T-cell (primary cell): ENCODE measurements at regions not wholly inside any gene's neighbourhood (a gene's known extent, or its start where the extent isn't known, plus 50 kb on each side); places are given as distances from the start of the nearest gene placed in this dataset.

Experiments used
- ATAC-seq, 4 experiments: fragments of 200-7000 bp in 3 of 4; fragments of 150-1000 bp in 1 of 4; cut with Tn5 transposase; replicated peaks in 1 of 4; 1 replicate in 3 of 4; 2 replicates in 1 of 4; pipeline ENCODE4 v1.10.0; 2021; ENCODE audit warnings: moderate library complexity in 3 of 4, mild to moderate bottlenecking in 2 of 4, moderate number of reproducible peaks in 1 of 4
- CTCF ChIA-PET, 2 donors: fragments of 300-600 bp; sonication (Branson Sonifier 250); formaldehyde crosslinking; loops; one replicate each; lab custom pipeline; 2022; ENCODE audit warnings: antibody characterized with exemption in 2 of 2; lab: Charles Lee
- POLR2A ChIA-PET, 2 donors: fragments of 300-600 bp; sonication (Branson Sonifier 250); formaldehyde crosslinking; loops; one replicate each; lab custom pipeline; 2022; ENCODE audit warnings: antibody characterized with exemption in 2 of 2; lab: Charles Lee
- DNase-seq, 35 experiments: peaks; one replicate each; pipeline versions ENCODE4 v3.0.0 to v3.0.0-alpha.2; 2013 to 2023
- H3K27ac ChIP-seq: one replicate; pipeline ENCODE4 v1.5.1; 2013; ENCODE audit warnings: low read length
- H3K27me3 ChIP-seq, 2 experiments: replicated peaks in 1 of 2; 1 replicate in 1 of 2; 2 replicates in 1 of 2; pipeline versions ENCODE4 v1.6.1 to v1.7.0; 2013; ENCODE audit warnings: low read length in 1 of 2, mixed read lengths in 1 of 2; ENCODE audit not compliant: control insufficient read depth in 2 of 2, insufficient read depth in 2 of 2; ENCODE audit errors: extremely low read depth in 1 of 2
- H3K36me3 ChIP-seq, 2 donors: 1 replicate in 1 of 2; 2 replicates in 1 of 2; pipeline versions ENCODE4 v1.6.1 to v1.7.0; 2013; ENCODE audit warnings: low read length in 1 of 2; ENCODE audit not compliant: control insufficient read depth in 2 of 2, insufficient read depth in 1 of 2; ENCODE audit errors: extremely low read depth in 1 of 2
- H3K4me1 ChIP-seq, 2 experiments: 1 replicate in 1 of 2; 2 replicates in 1 of 2; pipeline versions ENCODE4 v1.6.1 to v1.7.0; 2013; ENCODE audit warnings: low read length in 2 of 2, mixed read lengths in 1 of 2; ENCODE audit not compliant: insufficient read depth in 2 of 2, control insufficient read depth in 1 of 2; ENCODE audit errors: extremely low read depth in 1 of 2
- H3K4me3 ChIP-seq, 2 donors: 1 replicate in 1 of 2; 2 replicates in 1 of 2; pipeline versions ENCODE4 v1.5.1 to v1.7.0; 2013; ENCODE audit warnings: mild to moderate bottlenecking in 2 of 2, low read length in 1 of 2, moderate library complexity in 1 of 2; ENCODE audit not compliant: control insufficient read depth in 1 of 2; ENCODE audit errors: extremely low read depth in 1 of 2
- H3K9me3 ChIP-seq: 2 replicates; pipeline ENCODE4 v1.7.0; 2013
- H3K27ac Mint-ChIP-seq, 2 donors: one replicate each; pipeline ENCODE4 v1.8.0; 2020 to 2021; ENCODE audit warnings: mild to moderate bottlenecking in 2 of 2, mixed read lengths in 2 of 2
- H3K27me3 Mint-ChIP-seq, 2 donors: one replicate each; pipeline ENCODE4 v1.8.0; 2021 to 2022; ENCODE audit warnings: mixed read lengths in 2 of 2
- H3K36me3 Mint-ChIP-seq: one replicate; pipeline ENCODE4 v1.8.0; 2021; ENCODE audit warnings: mixed read lengths
- H3K4me1 Mint-ChIP-seq, 3 donors: one replicate each; pipeline ENCODE4 v1.8.0; 2020 to 2022; ENCODE audit warnings: mixed read lengths in 3 of 3, mild to moderate bottlenecking in 1 of 3
- H3K4me3 Mint-ChIP-seq, 3 donors: one replicate each; pipeline ENCODE4 v1.8.0; 2020 to 2022; ENCODE audit warnings: mild to moderate bottlenecking in 3 of 3, mixed read lengths in 3 of 3, moderate library complexity in 3 of 3
- H3K9me3 Mint-ChIP-seq, 3 donors: one replicate each; pipeline ENCODE4 v1.8.0; 2020 to 2022; ENCODE audit warnings: mixed read lengths in 3 of 3
- WGBS: methylation state at CpG from one replicate; pipeline ENCODE4 v1.1.5; 2013; ENCODE audit warnings: missing lambda C conversion rate; ENCODE audit not compliant: insufficient coverage; 5-methylcytosine and 5-hydroxymethylcytosine counted together

- no peaks in the 10 kb centered on the region for H3K27me3 Mint-ChIP-seq
- 81% methylated on average over 2 of the region's 2 CpGs for WGBS
- H3K9me3 ChIP-seq = no peaks in the 10 kb centered on the region
- CTCF ChIA-PET = no interaction called here
- H3K9me3 Mint-ChIP-seq = peaks cover 0 to 4% (median 2%) of the 10 kb centered on the region in 3 donors
- H3K27ac Mint-ChIP-seq = no peak overlapping the region
- H3K36me3 Mint-ChIP-seq = peaks cover 3% of the 10 kb centered on the region
- DNase-seq = peak in 2 of 35 experiments; percentile 12 to 17
- no peaks in the 10 kb centered on the region for H3K27me3 ChIP-seq
- no peak overlapping the region for H3K27ac ChIP-seq
- no peak overlapping the region for H3K4me3 Mint-ChIP-seq
- H3K36me3 ChIP-seq = no peaks in the 10 kb centered on the region
- peaks cover 23 to 27% of the 10 kb centered on the region in 2 experiments for H3K4me1 ChIP-seq
- ATAC-seq = no peak
- POLR2A ChIA-PET = no interaction called here
- peaks cover 57 to 65% (median 63%) of the 10 kb centered on the region in 3 donors for H3K4me1 Mint-ChIP-seq
- no peak overlapping the region for H3K4me3 ChIP-seq
Measured at GRCh38 chr13:40318366-40318765, 348.1 kb downstream of the FOXO1 start.

GRCh38 chr13:40319699-40320579 is 346.5 kb downstream of the FOXO1 start:
- Histone ChIP-seq H3K9me3 (peaks cover 2% of the 10 kb centered on the region), H3K4me1 (peaks cover 15 to 24% of the 10 kb centered on the region in 2 experiments), H3K4me3 (no peak overlapping the region), H3K27me3 (no peaks in the 10 kb centered on the region), H3K27ac (no peak overlapping the region), H3K36me3 (no peaks in the 10 kb centered on the region)
- ATAC-seq = peak in 2 of 4 experiments; percentile 52 to 53
- 82% methylated on average over 3 of the region's 3 CpGs for WGBS
- DNase-seq = peak in 1 of 35 experiments; percentile 21
- ChIA-PET CTCF (no interaction called here), POLR2A (interaction anchor here in 1 of 2 donors (0.6 kb wide), 1 partner anchor 259 kb away, joined by 3 read pairs; no protein-coding TSS in a partner anchor)
- H3K36me3 Mint-ChIP-seq = peaks cover 14% of the 10 kb centered on the region
- H3K27ac Mint-ChIP-seq = peak overlapping the region; percentile 32 to 68
- peaks cover 45 to 51% (median 48%) of the 10 kb centered on the region in 3 donors for H3K4me1 Mint-ChIP-seq
- H3K27me3 Mint-ChIP-seq = no peaks in the 10 kb centered on the region
- H3K4me3 Mint-ChIP-seq = no peak overlapping the region
- H3K9me3 Mint-ChIP-seq = peaks cover 4 to 12% (median 7%) of the 10 kb centered on the region in 3 donors

- Histone ChIP-seq H3K27ac (no peak overlapping the region), H3K4me1 (peaks cover 6 to 9% of the 10 kb centered on the region in 2 experiments), H3K9me3 (peaks cover 2% of the 10 kb centered on the region), H3K4me3 (no peak overlapping the region), H3K27me3 (no peaks in the 10 kb centered on the region), H3K36me3 (no peaks in the 10 kb centered on the region)
- ATAC-seq (no peak), DNase-seq (no peak)
- ChIA-PET CTCF (no interaction called here), POLR2A (interaction anchor here in 1 of 2 donors (0.7 kb wide), 1 partner anchor 227 kb away, joined by 3 read pairs; no protein-coding TSS in a partner anchor)
- H3K4me3 Mint-ChIP-seq = no peak overlapping the region
- H3K27ac Mint-ChIP-seq = no peak overlapping the region
- no peaks in the 10 kb centered on the region for H3K27me3 Mint-ChIP-seq
- peaks cover 3 to 18% (median 7%) of the 10 kb centered on the region in 3 donors for H3K9me3 Mint-ChIP-seq
- peaks cover 13% of the 10 kb centered on the region for H3K36me3 Mint-ChIP-seq
- peaks cover 23 to 40% (median 30%) of the 10 kb centered on the region in 3 donors for H3K4me1 Mint-ChIP-seq
Measured at GRCh38 chr13:40328091-40328490, 338.4 kb downstream of the FOXO1 start.

- ChIA-PET CTCF (interaction anchor here in 1 of 2 donors (0.6 kb wide), 1 partner anchor 580 kb away, joined by 4 read pairs; no protein-coding TSS in a partner anchor), POLR2A (no interaction called here)
- H3K27me3 Mint-ChIP-seq = no peaks in the 10 kb centered on the region
- Histone ChIP-seq H3K36me3 (no peaks in the 10 kb centered on the region), H3K4me1 (peaks cover 6 to 9% of the 10 kb centered on the region in 2 experiments), H3K27ac (no peak overlapping the region), H3K4me3 (no peak overlapping the region), H3K27me3 (no peaks in the 10 kb centered on the region), H3K9me3 (no peaks in the 10 kb centered on the region)
- H3K36me3 Mint-ChIP-seq = no peaks in the 10 kb centered on the region
- WGBS = 100% methylated on average over 2 of the region's 4 CpGs
- H3K27ac Mint-ChIP-seq = no peak overlapping the region
- peaks cover 0 to 6% (median 0%) of the 10 kb centered on the region in 3 donors for H3K9me3 Mint-ChIP-seq
- ATAC-seq (no peak), DNase-seq (no peak)
- H3K4me3 Mint-ChIP-seq = no peak overlapping the region
- H3K4me1 Mint-ChIP-seq = peaks cover 23 to 43% (median 30%) of the 10 kb centered on the region in 3 donors
Measured at GRCh38 chr13:40329781-40330485, 336.5 kb downstream of the FOXO1 start.

- H3K9me3 ChIP-seq = no peaks in the 10 kb centered on the region
- no peak overlapping the region for H3K27ac ChIP-seq
- H3K4me3 ChIP-seq = no peak overlapping the region
- 96% methylated on average over 5 of the region's 9 CpGs for WGBS
- H3K4me3 Mint-ChIP-seq = no peak overlapping the region
- H3K4me1 ChIP-seq = peaks cover 6% of the 10 kb centered on the region in 2 experiments
- ATAC-seq (no peak), DNase-seq (no peak)
- H3K27me3 ChIP-seq = no peaks in the 10 kb centered on the region
- no peak overlapping the region for H3K27ac Mint-ChIP-seq
- no peaks in the 10 kb centered on the region for H3K36me3 Mint-ChIP-seq
- no peaks in the 10 kb centered on the region for H3K27me3 Mint-ChIP-seq
- no peaks in the 10 kb centered on the region for H3K9me3 Mint-ChIP-seq
- H3K4me1 Mint-ChIP-seq = peaks cover 15 to 37% (median 23%) of the 10 kb centered on the region in 3 donors
- ChIA-PET CTCF (no interaction called here), POLR2A (no interaction called here)
- no peaks in the 10 kb centered on the region for H3K36me3 ChIP-seq
Measured at GRCh38 chr13:40330950-40331349, 335.5 kb downstream of the FOXO1 start.

GRCh38 chr13:40331802-40332201 is 334.6 kb downstream of the FOXO1 start:
- ChIA-PET CTCF (no interaction called here), POLR2A (interaction anchor here in 1 of 2 donors (0.6 kb wide), 1 partner anchor 279 kb away, joined by 3 read pairs; no protein-coding TSS in a partner anchor)
- Mint-ChIP-seq H3K36me3 (no peaks in the 10 kb centered on the region), H3K9me3 (no peaks in the 10 kb centered on the region), H3K4me3 (no peak overlapping the region), H3K27me3 (no peaks in the 10 kb centered on the region), H3K27ac (no peak overlapping the region), H3K4me1 (peaks cover 22 to 38% (median 25%) of the 10 kb centered on the region in 3 donors)
- ATAC-seq = no peak
- Histone ChIP-seq H3K4me3 (no peak overlapping the region), H3K27me3 (no peaks in the 10 kb centered on the region), H3K4me1 (peaks cover 6 to 11% of the 10 kb centered on the region in 2 experiments), H3K27ac (no peak overlapping the region), H3K9me3 (no peaks in the 10 kb centered on the region), H3K36me3 (no peaks in the 10 kb centered on the region)
- DNase-seq = no peak
